ENCODE measurements at regions not wholly inside any gene's neighbourhood (a gene's known extent, or its start where the extent isn't known, plus 50 kb on each side); places are given as distances from the start of the nearest gene placed in this dataset.
A peak's percentile ranks its signal among the peaks of the same experiment; 100 is the strongest.

GRCh38 chr1:224828691-224829090, 100.8 kb upstream of the DNAH14 start:
- H3K27me3 ChIP-seq (ENCODE audit: control insufficient read depth, insufficient read depth, low read length): peaks cover 6% of the 10 kb centered on the region
- H2AK9ac ChIP-seq (replicated peaks; ENCODE audit: low read depth, low read length, poor library complexity): no peak overlapping the region
- no peak for TF ChIP-seq BHLHE40 (IDR thresholded peaks at IDR 0.05; ENCODE audit: low read depth, low read length)
- no peak for TF ChIP-seq MAZ (IDR thresholded peaks at IDR 0.05; ENCODE audit: borderline replicate concordance, low read depth, low read length)
- no peak for TF ChIP-seq RFX5 (IDR thresholded peaks at IDR 0.05; ENCODE audit: low read depth, low read length)
- no peak for TF ChIP-seq ELK1 (IDR thresholded peaks at IDR 0.05; ENCODE audit: borderline replicate concordance, low read depth, low read length)
- no peak for TF ChIP-seq NFE2L2 (IDR thresholded peaks at IDR 0.05; ENCODE audit: low read depth, low read length)
- TF ChIP-seq CTCF (conservative IDR thresholded peaks at IDR 0.05; ENCODE audit: low read depth, low read length): no peak
- TF ChIP-seq MXI1 (IDR thresholded peaks at IDR 0.05; ENCODE audit: borderline replicate concordance, low read depth, low read length): no peak
- TF ChIP-seq RCOR1 (IDR thresholded peaks at IDR 0.05; ENCODE audit: insufficient replicate concordance, low read length): no peak
- no peak for TF ChIP-seq MAFK (IDR thresholded peaks at IDR 0.05; ENCODE audit: low read depth, low read length)
- TF ChIP-seq RAD21 (IDR thresholded peaks at IDR 0.05; ENCODE audit: low read length): no peak
- TF ChIP-seq FOS (IDR thresholded peaks at IDR 0.05; ENCODE audit: low read depth, low read length): no peak
- TF ChIP-seq POLR2A (IDR thresholded peaks at IDR 0.05; ENCODE audit: low read depth, low read length): no peak
- TF ChIP-seq USF2 (IDR thresholded peaks at IDR 0.05; ENCODE audit: low read depth, low read length): no peak
- no peak for TF ChIP-seq SMC3 (IDR thresholded peaks at IDR 0.05; ENCODE audit: low read depth, low read length)
- TF ChIP-seq CHD1 (IDR thresholded peaks at IDR 0.05; ENCODE audit: low read depth, low read length): no peak
- H3K4me3 ChIP-seq (ENCODE audit: insufficient read depth, low read depth, low read length): no peak overlapping the region
- H4K5ac ChIP-seq (ENCODE audit: low read depth, low read length): no peak overlapping the region
- H3K4me2 ChIP-seq (ENCODE audit: low read depth, low read length): no peak overlapping the region
- no peak overlapping the region for H4K8ac ChIP-seq (ENCODE audit: low read depth in 2 of 2, low read length in 2 of 2)
- no peak overlapping the region for H3K23ac ChIP-seq (ENCODE audit: low read depth, low read length)
- intact Hi-C loops (cut with micrococcal nuclease): no loop called here
- BruUV-seq (replicated peaks): no TSS peak
- peak; percentile 16 for DNase-seq
- H3K18ac ChIP-seq (ENCODE audit: low read depth, low read length): no peak overlapping the region
- H3K9me1 ChIP-seq (ENCODE audit: insufficient read depth, low read length): no peaks in the 10 kb centered on the region
- no peak overlapping the region for H3K14ac ChIP-seq (replicated peaks; ENCODE audit: low read depth, low read length)
- H3K27ac ChIP-seq (ENCODE audit: insufficient read depth, low read length): no peak overlapping the region
- peaks cover 4% of the 10 kb centered on the region; the same call in 1 of the 2 replicates for H3K9me3 ChIP-seq (ENCODE audit: control insufficient read depth, insufficient read depth, low read length)
- in situ Hi-C loops (cut with MboI; ENCODE audit: low sequenced_read_pairs): no loop called here
- no peaks in the 10 kb centered on the region for H3K4me1 ChIP-seq (ENCODE audit: control insufficient read depth, insufficient read depth, low read length)
- H2BK120ac ChIP-seq (ENCODE audit: low read depth, low read length): no peak overlapping the region
- POLR2A ChIA-PET (ENCODE audit: unreplicated experiment): no interaction called here
- H2BK15ac ChIP-seq (ENCODE audit: low read depth, low read length): no peak overlapping the region
- H4K91ac ChIP-seq (ENCODE audit: insufficient read depth, low read depth, low read length): no peak overlapping the region
- H3K36me3 ChIP-seq (ENCODE audit: control insufficient read depth, insufficient read depth, low read length): no peaks in the 10 kb centered on the region
- H3K4ac ChIP-seq (ENCODE audit: low read depth, low read length): no peak overlapping the region
- no peak overlapping the region for H2BK20ac ChIP-seq (ENCODE audit: low read depth, low read length)
- H2AFZ ChIP-seq (replicated peaks; ENCODE audit: low read length, poor library complexity): no peak overlapping the region
- no peak overlapping the region for H3K9ac ChIP-seq (ENCODE audit: low read depth, low read length)
- CTCF ChIA-PET: interaction anchor here (1.5 kb wide), 1 partner anchor 140 kb away, joined by 3 read pairs; no protein-coding TSS in a partner anchor
- dilution Hi-C loops (cut with HindIII; ENCODE audit: low sequenced_read_pairs, unreplicated experiment): no loop called here
- no peaks in the 10 kb centered on the region for H3K79me1 ChIP-seq (ENCODE audit: low read depth in 1 of 2, low read length in 2 of 2)
- ATAC-seq (ENCODE audit: low read depth): no peak
- H4K20me1 ChIP-seq (ENCODE audit: insufficient read depth, low read length): no peaks in the 10 kb centered on the region
- no peak overlapping the region for H3K56ac ChIP-seq (ENCODE audit: extremely low read depth, insufficient read depth, low read length)
- H2AK5ac ChIP-seq (ENCODE audit: low read depth, low read length): no peak overlapping the region
- H2BK5ac ChIP-seq (ENCODE audit: low read depth, low read length, poor library complexity, severe bottlenecking): no peak overlapping the region

All from IMR-90 (cell line).